ENCODE measurements at regions not wholly inside any gene's neighbourhood (a gene's known extent, or its start where the extent isn't known, plus 50 kb on each side); places are given as distances from the start of the nearest gene placed in this dataset.
"Not testable (repeated sequence)": the region's sequence is repeated elsewhere in the genome, so short reads cannot be mapped to it uniquely, and the experiment has no call there.

DNA sequence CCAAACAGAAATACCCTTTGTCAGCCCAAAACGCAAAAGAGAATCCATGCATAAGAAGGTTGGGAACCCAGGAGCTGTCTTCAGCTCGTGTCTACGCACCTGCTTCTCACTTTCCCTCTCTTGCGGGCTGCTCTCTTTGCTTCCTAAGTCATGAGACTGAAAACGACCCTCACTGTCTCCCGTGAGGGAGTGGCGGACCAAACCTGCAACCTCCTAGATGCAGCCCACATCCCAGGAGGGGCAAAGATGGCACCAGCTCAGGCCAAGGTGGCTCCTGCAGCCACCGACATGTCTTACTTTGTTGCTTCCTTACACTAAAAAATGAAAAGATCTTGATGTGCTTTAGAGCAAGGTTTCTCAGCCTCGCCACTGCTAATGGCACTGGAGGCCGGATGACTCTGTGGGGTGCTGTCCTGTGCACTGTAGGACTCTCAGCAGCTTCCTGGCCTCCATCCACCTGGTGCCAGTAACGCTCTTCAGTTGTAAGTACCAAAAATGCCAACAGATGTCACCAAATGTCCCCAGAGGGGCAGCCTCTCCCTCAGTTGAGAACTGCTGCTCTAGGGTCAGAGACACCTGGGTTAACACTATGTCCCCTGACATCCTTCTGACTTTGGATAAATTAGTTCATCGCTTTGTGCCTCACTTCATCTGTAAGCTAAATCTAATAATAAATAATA lies 179.8 kb upstream of the PFKP start:
- DNase-seq: no peak

DNA sequence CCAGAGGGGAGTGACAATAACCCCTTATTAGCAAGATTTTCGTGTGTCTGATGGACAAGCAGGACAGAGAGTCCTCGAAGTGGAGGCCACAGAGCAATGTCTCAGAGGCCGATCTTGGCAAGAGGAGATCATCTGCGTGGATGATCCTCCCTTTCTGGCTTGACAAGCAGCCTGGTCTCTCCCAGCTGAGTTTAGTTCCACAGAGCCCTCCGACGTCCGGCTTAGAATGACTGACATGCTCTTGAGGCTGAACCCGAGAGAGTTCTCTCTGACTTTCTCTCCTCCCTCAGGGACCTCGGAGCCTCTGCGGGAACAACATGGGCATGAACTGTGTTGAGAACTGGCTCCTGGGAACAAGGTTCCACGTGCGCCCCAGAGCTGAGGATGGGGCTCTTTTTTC lies 180.7 kb upstream of the PFKP start:
- DNase-seq: no peak

DNA sequence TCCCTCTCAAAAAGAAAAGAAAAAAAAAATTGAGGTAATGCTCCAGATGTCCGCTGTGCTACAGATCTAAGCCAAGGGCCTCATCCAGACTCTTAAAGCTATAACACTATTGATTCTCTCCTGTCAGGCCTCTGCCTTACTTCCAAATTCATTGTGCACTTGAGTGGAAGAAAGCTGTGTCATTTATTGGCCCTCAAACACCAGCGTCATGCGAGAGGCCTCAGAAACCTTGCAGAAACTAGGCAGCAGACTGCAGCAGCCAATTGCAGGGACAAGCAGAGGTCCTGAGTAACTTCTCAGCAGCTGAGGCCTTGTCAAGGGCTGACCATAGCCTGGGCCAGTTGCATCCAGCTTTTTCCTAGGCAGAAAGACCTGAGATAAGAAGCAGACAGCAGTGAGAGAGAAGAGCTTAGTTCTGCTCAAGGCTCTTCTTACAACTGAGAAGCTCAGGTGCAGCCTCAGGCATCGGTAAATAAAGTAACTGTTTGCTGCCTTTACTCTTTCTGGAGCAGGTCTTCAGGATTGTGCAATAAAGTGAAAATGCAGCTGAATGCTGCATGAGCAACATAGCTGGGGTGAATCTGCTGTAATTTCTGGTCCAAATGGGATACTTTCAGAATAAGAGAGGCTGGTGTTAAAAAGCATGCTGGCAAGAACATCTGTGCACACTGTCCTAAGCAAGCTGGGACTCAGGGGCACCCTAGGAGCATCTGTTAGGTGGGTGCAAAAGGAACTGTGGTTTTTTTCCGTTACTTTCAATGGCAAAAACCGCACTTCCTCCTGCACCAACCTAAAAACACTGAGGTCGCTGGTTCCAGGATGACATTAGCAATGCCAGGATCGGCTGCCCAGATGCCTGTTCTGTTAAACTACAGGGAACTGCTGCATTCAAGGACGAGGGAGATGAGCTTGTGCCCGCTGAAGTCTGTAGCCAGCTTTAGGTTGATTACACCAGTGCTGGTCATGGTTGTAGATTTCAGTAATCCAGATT lies 181.8 kb upstream of the PFKP start:
- no peak for DNase-seq

DNA sequence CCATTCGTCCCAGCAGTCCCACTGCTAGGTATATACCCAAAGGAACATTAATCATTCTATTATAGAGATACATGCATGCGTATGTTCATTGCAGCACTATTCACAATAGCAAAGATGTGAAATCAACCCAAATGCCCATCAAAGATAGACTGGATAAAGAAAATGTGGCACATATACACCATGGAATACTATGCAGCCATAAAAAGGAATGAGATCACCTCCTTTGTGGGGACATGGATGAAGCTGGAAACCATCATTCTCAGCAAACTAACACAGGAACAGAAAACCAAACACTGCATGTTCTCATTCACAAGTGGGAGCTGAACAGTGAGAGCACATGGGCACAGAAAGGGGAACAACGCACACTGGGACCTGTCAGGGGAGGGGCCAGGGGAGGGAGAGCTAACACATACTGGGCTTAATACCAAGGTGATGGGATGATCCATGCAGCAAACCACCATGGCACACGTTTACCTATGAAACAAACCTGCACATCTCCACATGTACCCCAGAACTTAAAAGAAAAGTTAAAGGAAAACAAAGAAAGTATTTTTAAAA lies 183.3 kb upstream of the PFKP start:
- DNase-seq: not testable (repeated sequence)

DNA sequence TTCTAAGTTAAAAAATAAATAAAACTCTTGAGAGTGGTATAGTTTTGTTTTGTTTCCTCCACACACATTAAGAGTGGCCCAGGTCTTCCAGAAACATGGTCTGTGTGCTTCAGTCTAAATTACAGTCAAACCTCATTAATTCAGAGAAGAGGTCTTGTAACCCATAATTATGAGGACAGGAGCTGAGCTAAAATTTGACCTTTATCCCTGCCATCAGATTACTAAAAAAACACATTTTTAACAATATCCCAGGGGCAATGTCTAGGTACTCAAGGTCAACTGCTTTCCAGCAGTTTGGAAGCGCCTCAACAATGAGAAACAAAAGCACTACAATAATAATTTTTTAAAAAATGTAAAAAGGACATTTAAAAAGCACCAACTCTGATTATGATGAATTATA lies 184.1 kb upstream of the PFKP start:
- DNase-seq: no peak

DNA sequence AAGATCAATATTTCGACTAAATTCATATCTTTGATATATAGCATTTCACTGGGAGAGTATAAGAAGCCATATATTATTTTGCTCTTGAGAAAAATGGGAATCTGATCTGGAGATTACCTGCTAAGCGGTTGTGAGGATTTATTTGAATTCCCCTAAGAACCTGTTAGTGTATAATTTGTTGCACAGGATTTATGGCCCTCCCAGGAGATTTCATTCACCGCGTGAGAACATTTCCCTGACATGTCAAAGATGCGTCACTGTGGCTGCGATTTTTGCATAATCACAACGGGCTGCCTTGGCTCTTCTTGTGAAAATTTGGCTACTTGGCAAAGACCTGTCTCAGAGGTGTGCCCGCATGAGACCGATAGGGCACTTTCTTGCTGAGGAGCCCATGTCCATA lies 184.7 kb upstream of the PFKP start:
- DNase-seq: no peak

DNA sequence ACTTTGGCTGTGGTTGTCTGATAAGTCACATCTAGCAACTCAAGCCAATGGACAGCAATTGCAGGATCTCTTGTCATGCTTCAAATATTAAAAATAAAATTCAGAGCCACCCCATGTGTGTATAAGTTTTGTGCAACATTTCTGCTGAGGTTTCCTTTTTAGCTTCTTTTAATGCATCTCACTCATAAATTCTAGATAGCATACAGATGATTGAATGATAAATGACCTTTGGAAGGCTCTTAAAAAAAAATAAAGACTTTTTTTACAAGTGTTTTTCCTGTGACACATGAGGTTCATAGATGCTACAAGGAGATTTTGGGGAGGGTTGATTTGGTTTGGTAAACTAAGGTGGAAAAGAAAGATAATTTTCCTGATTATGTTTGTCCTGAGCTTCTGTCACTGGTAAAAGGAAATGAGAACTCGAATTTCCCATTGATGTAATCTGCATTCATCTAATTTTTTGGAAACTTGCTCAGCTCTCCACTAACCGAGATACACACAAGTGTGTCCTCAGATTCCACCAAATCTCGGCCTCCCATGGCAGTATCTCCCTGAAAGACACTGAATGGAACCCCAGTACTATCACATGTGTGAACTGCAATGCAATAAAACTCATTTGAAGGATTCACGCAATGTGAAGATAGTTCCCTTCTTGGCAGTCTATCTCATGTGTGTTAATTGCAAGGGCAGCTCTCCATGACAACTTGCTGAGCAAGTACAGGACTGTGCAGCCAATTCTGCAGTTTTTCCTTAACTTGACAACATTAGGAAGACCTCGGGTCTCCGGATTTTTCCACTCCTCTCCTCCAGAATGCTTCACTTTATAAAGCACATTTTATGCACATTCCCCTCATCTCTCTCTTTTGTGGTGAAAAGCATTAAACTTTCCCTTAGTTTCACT lies 185.4 kb upstream of the PFKP start:
- no peak for DNase-seq

DNA sequence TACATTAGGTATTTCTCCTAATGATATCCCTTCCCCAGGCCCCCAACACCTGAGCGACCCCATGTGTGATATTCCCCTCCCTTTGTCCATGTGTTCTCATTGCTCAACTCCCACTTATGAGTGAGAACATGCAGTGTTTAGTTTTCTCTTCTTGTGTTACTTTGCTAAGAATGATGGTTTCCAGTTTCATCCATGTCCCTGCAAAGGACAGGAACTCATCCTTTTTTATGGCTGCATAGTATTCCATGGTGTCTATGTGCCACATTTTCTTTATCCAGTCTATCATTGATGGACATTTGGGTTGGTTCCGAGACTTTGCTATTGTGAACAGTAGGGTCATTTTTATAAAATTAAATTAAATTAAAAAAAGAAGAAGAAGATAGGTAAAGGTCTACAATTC lies 187.3 kb upstream of the PFKP start:
- not testable (repeated sequence) for DNase-seq

DNA sequence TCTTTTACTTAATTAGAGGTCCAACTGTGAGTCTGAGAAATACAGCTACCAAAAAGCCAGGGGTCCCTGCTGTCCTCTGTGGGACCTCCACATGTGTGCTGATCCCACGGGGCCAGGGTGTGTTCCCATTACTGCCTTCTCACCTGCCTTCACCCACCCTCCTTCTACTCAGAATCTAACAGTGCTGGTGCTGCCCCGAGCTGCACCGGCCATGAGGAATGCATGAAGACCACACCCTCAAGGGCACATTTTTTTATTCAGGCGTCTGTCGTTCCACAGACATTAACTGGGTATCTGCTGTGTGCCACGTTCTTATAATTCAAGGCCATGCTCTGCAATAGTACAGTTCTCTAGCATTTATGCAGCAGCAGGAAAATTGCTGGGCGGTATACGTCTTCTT lies 188.5 kb upstream of the PFKP start:
- no peak for DNase-seq

DNA sequence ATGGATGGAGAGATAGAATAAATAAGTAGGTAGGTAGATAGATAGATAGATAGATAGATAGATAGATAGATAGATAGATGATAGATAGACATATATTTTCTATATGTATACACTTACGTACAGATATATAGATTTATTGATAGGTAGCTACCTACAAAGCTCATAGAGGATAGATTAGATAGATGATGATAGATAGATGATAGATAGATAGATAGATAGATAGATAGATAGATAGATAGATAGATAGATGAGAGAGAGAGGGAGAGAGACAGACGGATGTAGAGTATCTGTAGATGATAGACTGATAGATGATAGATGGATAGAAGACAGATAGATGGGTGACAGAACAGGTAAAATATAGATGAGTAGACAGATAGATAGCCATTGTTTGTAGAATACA lies 191.3 kb upstream of the PFKP start:
- DNase-seq: no peak

DNA sequence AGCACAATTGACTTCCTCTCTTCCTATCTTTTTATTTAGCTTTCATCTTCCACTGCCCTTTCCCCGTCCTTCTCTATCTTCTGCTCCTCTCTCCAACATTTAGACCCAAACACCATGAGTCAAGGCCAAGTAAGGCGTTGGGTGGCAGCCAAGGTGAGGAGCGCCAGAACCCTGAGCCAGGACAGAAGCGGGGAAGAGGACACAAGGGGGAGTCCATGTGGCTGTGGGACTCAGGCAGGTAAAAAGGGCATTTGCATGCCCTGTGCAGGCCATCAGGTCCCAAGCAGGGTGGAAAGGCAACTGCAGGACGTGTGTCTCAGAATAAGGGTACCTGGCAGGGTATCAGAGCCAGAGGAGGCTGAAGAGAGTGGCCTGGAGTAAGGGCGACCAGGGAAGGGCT lies 192.4 kb upstream of the PFKP start:
- no peak for DNase-seq

DNA sequence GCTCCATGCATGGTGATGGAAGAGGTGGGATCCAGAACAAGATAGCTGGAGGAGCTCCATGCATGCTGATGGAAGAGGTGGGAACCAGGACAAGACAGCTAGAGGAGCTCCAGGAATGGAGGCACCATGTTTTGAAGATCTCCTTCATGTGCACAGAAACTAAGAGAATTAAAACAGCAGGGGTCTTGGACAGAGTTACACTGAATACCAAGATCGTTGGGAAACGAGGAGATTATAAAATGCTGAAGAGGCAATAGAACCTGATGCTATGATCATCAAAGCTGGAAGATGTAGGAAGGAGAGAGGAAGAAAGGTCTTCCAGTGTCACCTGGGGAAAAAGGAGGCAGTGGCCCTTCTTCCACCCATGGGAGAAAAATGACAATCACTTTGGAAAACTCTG lies 193.6 kb upstream of the PFKP start:
- DNase-seq: no peak

DNA sequence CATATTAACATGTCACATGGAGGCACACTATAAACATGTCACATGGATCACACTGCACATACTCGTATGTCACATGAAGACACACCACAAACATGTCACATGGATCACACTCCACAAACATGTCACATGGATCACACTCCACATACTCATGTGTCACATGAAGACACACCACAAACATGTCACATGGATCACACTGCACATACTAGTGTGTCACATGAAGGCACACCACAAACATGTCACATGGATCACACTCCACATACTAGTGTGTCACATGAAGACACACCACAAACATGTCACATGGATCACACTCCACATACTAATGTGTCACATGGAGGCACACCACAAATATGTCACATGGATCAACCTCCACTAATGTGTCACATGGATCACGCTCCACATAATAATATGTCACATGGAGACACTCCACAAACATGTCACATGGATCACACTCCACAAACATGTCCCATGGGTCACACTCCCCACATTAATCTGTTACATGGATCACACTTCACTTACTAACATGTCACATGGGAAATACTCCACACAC lies 195.6 kb upstream of the PFKP start:
- DNase-seq: no peak

DNA sequence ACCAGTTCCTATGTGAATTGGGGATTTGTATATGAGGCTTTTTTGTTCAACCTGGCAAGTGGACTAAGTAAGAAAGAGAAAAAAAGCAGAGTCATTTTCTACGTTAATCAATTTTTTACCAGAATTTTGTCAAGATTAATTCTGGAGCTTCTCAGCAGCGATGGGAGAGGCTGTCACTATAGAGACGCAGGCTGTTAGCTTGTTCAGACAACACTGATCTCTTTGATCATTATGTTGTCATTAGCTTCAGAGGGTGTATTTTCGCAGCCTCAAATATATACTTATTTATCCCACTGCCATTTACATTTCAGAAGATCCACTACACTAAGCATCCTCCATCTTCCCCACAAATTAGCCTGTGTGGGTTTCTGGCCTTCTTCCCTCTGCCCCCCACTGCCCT lies 196.7 kb upstream of the PFKP start:
- DNase-seq: no peak

DNA sequence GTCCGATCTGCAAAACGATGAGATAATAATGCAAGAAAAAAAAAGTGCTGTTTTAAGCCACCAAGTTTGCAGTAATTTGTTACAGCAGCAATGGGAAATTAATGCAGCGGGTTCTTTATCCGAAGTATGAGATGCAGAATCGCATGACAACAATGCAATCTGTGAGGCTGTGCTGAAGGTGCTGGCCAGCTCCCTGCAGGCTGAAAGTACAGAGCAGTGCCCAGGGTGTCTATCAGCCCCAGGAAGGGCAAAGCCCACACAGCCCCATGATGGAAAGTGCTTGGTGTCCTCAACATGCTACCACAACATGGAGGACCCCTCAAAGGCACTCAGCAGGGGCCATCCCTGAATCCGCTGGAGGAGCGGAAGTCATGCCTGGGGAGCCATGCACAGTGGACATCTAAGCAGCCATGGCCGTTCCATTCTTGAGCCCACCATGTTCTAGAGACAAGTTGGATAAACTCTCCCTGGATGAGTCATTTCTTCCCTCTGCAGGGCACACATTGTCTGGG lies 199.5 kb upstream of the PFKP start:
- DNase-seq: no peak

DNA sequence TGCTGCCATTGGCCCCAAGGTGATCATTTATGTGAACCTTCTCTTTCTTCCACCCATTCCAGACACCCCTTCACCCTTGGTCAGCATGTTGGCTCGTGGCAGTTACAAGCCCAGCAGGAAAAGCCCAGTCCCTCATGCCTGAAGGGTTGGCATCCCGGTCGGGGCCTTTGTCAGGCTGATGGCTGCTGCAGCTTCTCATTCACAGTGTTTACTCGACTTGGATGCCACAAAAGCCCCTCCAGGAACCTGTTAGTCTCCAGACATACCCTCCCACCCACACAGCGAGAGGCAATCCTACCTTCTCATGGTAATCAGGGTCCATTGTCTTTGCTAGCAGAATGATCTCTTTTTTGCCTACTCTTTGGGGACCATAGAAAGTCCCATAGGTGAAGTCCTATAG lies 200.8 kb upstream of the PFKP start:
- no peak for DNase-seq

DNA sequence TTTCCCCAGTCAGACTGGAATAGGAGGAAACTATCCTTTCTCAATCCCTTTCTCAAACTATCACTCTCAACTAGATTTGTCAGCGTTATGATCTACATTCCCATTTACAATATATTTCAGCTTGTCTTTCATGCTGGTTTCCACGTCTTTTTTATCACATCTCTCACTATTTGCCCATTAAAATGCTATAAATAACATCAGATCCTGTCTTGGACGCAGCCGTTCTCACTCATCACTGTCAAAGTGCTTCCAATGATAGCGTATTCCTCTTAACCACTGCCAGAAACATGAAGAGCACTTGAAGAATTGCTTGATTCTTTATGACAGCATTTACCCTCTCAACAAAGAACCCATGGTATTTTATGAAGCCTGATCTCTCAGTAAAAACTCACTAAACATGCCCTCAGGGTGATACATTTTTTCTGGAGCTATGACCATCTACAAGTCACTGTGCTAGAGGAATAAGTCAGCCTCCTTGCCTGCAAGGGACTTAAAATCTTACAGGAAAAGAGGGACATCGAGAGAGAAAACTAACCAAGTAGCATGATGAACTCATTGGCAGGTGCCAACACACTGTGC lies 205.6 kb upstream of the PFKP start:
- DNase-seq: no peak

DNA sequence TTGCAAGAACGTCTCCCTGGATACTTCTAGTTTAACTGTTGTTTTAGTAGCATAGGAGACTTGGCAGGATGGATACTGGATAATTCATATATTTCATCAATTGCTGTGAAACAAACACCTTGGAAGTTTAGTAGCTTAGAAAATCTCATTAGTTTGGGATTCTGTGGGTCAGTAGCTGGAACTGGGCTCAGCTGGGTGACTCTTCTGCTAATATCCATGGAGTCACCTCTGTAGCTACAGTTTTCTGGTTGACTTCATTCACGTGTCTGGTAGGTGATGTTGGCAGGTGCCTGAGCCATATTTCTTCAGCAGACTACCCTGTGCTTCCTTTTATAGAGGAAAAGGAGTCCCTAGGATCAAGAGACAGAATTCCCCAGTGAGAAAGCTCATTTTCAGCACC lies 208.9 kb upstream of the PFKP start:
- no peak for DNase-seq

DNA sequence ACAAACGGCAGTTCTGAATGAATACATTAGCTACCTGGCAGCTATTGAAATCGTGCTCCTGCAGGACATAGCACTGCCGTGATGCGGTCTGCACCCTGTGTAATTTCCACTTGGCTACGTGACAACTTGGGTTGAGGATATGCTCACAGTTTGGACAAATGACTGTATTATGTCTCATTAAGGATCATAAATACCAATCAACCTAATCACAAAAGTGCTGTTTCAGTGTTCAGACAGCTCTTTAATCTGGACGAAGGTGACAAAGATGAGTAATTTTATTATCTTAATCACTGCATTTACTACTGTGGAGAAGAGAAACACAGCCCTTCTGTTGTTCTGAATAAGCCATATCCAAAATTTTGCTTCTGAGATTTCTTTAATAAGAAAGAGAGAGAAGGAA lies 210.8 kb upstream of the PFKP start:
- no peak for DNase-seq

DNA sequence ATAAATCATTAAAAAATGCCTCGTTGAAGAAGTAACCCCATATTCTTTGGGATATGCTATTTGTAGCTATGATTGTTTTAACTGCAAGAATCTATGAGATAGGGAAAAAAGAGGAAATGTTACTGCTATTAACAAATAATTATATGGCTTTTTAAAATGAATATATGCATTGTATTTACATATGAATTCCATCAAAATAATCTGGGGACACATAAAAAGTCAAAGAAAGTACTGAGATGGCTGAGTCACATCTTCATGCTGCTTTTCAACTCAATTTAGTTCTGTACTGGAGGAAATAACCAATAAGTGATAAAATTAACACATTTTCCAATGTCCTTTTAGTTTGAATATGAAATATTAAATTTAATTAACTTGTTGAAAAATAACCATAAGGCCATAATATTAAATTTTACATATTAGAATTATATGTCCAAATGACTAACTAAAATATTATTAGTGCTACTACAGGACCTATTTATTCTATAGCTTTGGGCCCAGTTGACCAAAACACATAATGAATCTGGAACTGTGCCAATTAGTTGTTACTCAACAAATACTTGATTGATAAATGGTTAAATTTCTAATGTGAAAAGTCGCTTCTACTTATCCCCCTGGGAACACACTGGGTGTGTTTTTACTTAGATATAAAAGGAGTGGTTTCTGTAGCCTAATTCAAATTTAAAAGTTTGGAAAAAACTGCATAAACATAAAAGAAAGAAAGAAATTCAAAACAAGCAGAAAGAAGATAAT lies 214.6 kb upstream of the PFKP start:
- DNase-seq: no peak

DNA sequence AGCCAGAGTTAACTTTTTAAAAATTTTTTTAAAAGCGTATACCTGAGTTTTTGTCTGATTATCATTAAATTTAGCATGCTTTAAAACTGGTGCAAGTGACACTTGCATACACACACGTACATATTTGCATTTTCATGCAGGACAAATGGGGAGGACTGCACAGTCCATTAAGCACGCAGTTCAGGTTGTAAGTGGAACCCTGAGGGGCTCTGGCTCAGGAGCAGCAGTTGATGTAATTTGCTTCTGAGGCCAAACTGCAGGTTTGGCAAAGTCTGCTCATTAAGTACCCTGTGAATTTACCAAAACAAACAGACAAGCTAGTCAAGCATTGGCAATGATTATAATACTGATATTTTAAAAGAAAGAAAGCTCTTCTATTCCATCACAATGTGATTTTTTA lies 215.8 kb upstream of the PFKP start:
- DNase-seq: no peak
